DMS79 (cell line): ENCODE measurements at regions not wholly inside any gene's neighbourhood (a gene's known extent, or its start where the extent isn't known, plus 50 kb on each side); places are given as distances from the start of the nearest gene placed in this dataset.

Source experiments
- DNase-seq: peaks from one replicate; lab custom pipeline; 2025; lab: John Stamatoyannopoulos, UW

GRCh38 chr1:98422816-98423215, 238.7 kb upstream of the SNX7 start:
- no peak for DNase-seq

DNA sequence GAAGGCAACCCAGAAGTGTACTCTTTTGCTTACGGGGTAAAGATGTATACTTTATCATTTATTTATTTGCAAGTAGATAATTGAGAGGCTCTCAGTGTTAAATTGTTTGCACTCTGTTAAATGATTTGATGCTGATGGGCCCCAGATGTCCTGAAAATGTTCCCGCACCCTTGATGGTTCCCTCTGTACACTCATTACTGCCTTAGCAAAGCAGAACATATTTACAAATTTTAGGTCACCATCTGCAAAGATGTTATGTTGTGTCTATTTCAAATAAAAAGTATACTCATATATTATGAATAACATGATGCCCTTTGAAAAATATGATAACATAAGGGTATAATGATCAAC, 240.5 kb upstream of the SNX7 start:
- no peak for DNase-seq

GRCh38 chr1:98420376-98421084, 241.0 kb upstream of the SNX7 start:
- no peak for DNase-seq

DNA sequence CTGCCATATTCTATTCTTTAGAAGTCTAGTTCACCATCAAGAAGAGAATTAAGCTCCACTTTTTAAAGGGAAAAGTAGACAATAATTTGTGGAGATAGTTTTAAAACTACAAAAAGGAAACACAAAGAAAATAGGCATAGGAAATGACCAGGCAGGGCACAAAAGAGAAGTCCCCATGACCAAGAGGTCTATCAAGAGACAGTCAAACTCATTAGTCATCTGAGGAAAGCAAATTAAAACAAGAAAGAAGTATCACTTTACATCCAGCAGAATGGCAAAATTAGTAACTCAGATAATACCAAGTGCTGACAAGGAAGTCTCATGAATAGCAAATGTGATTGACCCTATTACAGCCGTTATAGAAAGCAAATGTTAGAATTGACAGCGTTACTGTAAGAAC, 243.7 kb upstream of the SNX7 start:
- no peak for DNase-seq

DNA sequence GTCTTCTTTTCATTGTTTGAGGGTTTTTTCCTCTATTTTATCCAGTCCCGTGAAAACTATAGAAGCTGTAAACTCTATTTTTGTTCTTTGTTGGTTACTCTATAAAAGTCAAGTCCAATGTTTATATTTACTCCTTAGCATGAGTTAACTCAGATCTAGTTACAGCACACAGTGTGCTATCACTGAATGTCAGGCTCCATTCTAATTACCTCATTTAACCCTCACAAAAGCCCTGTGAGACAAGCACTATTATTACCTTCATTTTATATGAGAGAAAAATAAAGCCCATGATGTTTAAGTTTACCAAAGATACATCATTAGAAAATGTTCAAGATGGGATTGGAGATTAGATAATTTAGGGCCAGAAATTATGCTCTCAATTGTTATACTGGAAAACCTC, 251.4 kb upstream of the SNX7 start:
- DNase-seq: no peak

- DNase-seq: no peak
Measured at GRCh38 chr1:98406352-98407088, 255.0 kb upstream of the SNX7 start.

DNA sequence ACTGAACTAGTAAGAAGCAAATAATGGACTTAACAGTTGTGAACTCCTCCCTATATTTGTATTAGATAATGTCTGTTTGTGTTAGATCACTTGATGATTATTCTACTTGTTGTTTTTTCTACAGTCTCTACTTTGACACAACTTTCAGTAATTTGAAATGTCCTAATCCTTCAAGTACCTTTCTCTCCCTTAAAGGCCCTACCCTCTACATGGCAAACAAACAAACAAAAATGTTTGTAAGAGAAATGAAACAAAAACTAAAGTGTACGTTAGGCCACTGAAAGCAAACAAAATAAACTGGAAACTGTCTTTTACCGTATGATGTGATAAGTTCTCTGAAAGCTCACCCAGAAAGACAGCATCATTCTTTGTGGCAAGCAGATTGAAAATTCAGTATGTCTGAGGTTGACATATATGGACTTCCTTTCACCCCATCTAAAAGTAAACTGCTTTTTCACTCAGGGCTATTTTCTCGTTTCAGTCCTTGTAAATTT, 255.9 kb upstream of the SNX7 start:
- DNase-seq: no peak

GRCh38 chr1:98404866-98405265, 256.7 kb upstream of the SNX7 start:
- DNase-seq: no peak

- no peak for DNase-seq
Measured at GRCh38 chr1:98403963-98404480, 257.5 kb upstream of the SNX7 start.

GRCh38 chr1:98402860-98403259, 258.7 kb upstream of the SNX7 start:
- no peak for DNase-seq

DNA sequence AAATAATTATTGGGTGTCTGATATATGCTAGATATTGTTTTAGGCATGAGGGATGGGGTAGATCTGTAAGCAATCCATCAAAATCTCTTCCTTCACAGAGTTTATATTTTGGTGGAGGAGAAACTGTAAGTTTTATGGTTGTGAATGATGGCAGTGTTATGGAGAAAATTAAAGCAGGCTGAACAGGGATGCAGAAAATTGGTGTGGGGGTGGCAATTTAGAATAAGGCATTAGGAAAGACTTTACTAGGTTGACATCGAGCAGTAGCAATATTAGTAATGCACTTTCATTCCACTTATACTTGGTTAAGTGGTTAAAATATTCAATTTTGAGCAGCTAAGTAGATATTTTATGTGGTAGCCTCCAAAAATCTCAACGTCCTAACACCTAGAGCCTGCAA, 261.1 kb upstream of the SNX7 start:
- DNase-seq: no peak

DNA sequence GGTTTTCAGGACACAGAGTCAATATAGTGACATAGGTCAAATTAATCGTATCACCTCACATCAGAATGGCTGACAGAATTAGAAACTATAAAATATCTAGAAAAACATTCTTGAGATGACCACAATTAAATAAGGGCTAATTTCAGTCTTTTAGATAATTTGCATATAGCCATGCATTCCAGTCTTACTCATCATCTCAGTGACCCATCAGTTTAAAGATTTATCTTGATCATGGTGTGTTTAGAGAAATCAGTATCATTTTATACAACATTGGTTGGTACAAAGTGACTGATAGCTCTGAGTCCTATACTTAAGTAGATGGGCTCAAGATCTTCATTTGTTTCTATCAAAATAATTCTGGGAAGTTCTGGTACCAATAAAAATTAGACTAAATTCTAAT, 262.3 kb upstream of the SNX7 start:
- DNase-seq: no peak

DNA sequence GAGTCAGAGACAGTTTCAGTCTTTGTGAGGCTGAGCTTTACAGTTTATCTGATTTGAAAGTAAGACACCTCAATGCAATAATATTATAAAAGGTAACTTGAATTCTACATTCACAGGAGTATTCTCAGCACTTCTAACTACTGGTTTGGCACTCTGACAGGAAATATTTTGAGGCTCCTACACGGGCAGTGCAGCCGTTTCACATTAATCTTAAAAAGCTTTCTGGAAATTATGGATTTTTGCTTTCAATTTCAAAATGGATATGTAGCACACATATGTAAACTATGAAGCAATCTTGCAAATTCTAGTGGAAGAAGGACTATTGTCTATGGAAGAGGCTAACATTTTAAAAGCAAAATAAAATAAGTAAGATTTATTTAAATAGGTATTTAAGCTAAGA, 262.9 kb upstream of the SNX7 start:
- DNase-seq: no peak

- no peak for DNase-seq
Measured at GRCh38 chr1:98398092-98398491, 263.4 kb upstream of the SNX7 start.

DNA sequence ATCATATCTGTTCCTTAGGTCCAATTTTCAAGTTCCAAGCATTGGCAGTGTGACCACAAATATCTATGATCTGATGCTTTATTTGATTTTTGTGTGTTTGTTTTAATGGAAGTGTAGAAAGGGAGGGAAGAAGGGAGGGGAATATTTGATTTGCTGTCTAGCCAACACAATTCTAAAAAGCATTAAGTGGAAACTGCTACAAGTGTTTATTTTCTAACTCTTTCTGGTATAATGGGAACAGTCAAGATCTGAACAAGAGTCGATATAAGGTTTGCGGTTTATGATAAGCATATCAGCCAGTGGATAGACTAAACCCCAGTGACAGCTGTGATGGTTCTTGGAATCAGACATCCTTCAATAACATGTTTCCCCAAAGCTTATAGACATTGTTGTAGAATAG, 267.8 kb upstream of the SNX7 start:
- no peak for DNase-seq

- DNase-seq: no peak
Measured at GRCh38 chr1:98391175-98391574, 270.3 kb upstream of the SNX7 start.

GRCh38 chr1:98389809-98390208, 271.7 kb upstream of the SNX7 start:
- DNase-seq: no peak

DNA sequence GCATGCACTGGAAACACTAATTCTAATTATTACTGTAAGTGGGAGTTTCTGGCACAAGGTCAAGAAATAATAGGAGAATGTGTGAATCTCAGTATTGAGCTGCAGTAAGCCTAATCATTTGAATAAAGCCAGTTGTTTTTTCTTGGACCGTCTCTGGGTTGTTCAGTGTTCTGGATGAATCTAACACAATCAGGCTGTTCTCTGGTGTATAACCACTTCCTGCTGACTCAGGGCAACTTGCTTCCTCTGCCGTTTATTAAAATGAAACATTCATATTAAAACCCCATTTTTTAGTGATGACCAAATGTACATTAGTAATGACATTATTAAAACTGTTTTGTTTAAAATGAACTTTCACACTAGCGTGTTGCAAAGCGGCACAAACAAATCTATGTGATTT, 273.1 kb upstream of the SNX7 start:
- no peak for DNase-seq

DNA sequence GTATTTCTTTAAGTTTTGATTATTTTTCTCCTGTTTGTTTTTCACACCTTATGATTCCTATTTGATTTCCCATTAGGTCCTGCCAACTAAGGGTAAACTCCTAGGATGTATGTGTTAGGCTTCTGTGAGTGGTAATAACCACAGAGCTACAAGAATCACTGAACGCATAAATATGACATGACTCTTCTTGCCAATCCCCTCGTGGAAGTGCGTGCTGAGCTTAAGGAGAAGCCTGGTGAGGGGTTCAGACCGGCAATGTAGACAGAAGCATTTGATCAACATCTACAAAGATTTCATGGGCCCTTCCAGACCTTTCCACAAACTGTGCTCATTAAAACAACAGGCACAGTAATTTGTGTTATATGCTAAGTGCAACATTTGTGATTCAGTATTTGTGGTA, 273.8 kb upstream of the SNX7 start:
- no peak for DNase-seq

GRCh38 chr1:98386675-98387440, 274.7 kb upstream of the SNX7 start:
- DNase-seq: no peak

GRCh38 chr1:98385652-98386051, 275.9 kb upstream of the SNX7 start:
- DNase-seq: no peak

GRCh38 chr1:98384461-98385141, 276.9 kb upstream of the SNX7 start:
- no peak for DNase-seq
